Nephron progenitor cell (in vitro differentiated cells): ENCODE measurements at regions not wholly inside any gene's neighbourhood (a gene's known extent, or its start where the extent isn't known, plus 50 kb on each side); places are given as distances from the start of the nearest gene placed in this dataset.

Experiments
- DNase-seq: peaks from one replicate; pipeline ENCODE4 v3.0.0; 2021
- H3K27ac Mint-ChIP-seq: 2 replicates; pipeline ENCODE4 v1.8.0; 2021; ENCODE audit warnings: mild to moderate bottlenecking, moderate library complexity, mixed read lengths
- H3K27me3 Mint-ChIP-seq: 2 replicates; pipeline ENCODE4 v1.8.0; 2021; ENCODE audit warnings: mild to moderate bottlenecking, low read depth, mixed read lengths; ENCODE audit not compliant: poor library complexity
- H3K36me3 Mint-ChIP-seq: 2 replicates; pipeline ENCODE4 v1.8.0; 2021; ENCODE audit warnings: low read depth, mixed read lengths
- H3K4me1 Mint-ChIP-seq: 2 replicates; pipeline ENCODE4 v1.8.0; 2021; ENCODE audit warnings: mixed read lengths
- H3K4me3 Mint-ChIP-seq: 2 replicates; pipeline ENCODE4 v1.8.0; 2021; ENCODE audit warnings: mild to moderate bottlenecking, moderate library complexity, mixed read lengths
- H3K9me3 Mint-ChIP-seq: 2 replicates; pipeline ENCODE4 v1.8.0; 2021; ENCODE audit warnings: mild to moderate bottlenecking, moderate library complexity, mixed read lengths
- CTCF ChIP-seq: fragments of 200-600 bp; sonication (generic); IDR thresholded peaks from 2 replicates; pipeline ENCODE4 v1.5.0; 2021; ENCODE audit warnings: antibody characterized with exemption

- no peak for DNase-seq
- no peaks in the 10 kb centered on the region for H3K9me3 Mint-ChIP-seq
- no peaks in the 10 kb centered on the region for H3K36me3 Mint-ChIP-seq
- TF ChIP-seq CTCF, result no peak
- no peak overlapping the region for H3K27ac Mint-ChIP-seq
- H3K4me1 Mint-ChIP-seq, result peaks cover 21% of the 10 kb centered on the region
- H3K4me3 Mint-ChIP-seq, result no peak overlapping the region
- peaks cover 3% of the 10 kb centered on the region for H3K27me3 Mint-ChIP-seq
Observed at GRCh38 chr7:17721736-17722285, 218.5 kb downstream of the SNX13 start.

DNA sequence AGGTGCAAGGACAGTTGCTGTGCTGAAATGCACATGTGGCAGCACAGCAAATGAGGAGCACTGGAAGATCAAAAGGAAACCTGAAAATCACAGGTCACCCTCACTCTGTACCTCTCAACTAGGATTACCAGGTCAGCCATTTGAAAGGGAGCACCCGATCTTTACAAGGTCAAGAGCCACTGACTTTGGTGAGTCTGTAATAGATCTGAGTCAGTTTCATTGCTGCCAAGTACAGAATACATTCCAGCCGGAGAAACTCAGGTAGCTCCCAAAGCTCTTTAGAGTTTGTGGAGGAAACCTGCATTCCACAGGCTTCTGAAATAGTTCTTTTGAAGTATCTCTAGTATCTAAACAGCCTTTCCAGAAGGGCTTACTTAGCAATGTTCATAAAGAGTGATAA is 217.5 kb downstream of the SNX13 start:
- H3K36me3 Mint-ChIP-seq, result no peaks in the 10 kb centered on the region
- no peak overlapping the region for H3K4me3 Mint-ChIP-seq
- no peaks in the 10 kb centered on the region for H3K9me3 Mint-ChIP-seq
- H3K4me1 Mint-ChIP-seq, result peaks cover 16% of the 10 kb centered on the region
- H3K27me3 Mint-ChIP-seq, result peaks cover 4% of the 10 kb centered on the region
- DNase-seq, result no peak
- no peak overlapping the region for H3K27ac Mint-ChIP-seq
- no peak for TF ChIP-seq CTCF

GRCh38 chr7:17725821-17726220 is 214.5 kb downstream of the SNX13 start:
- H3K4me1 Mint-ChIP-seq, result peaks cover 13% of the 10 kb centered on the region
- no peak for TF ChIP-seq CTCF
- H3K4me3 Mint-ChIP-seq, result no peak overlapping the region
- peaks cover 4% of the 10 kb centered on the region for H3K27me3 Mint-ChIP-seq
- no peak overlapping the region for H3K27ac Mint-ChIP-seq
- H3K36me3 Mint-ChIP-seq, result no peaks in the 10 kb centered on the region
- no peak for DNase-seq
- no peaks in the 10 kb centered on the region for H3K9me3 Mint-ChIP-seq

GRCh38 chr7:17732083-17732482 is 208.2 kb downstream of the SNX13 start:
- no peak for DNase-seq
- Mint-ChIP-seq H3K27ac (no peak overlapping the region), H3K4me3 (no peak overlapping the region), H3K36me3 (no peaks in the 10 kb centered on the region), H3K27me3 (no peaks in the 10 kb centered on the region), H3K9me3 (peaks cover 29% of the 10 kb centered on the region), H3K4me1 (no peaks in the 10 kb centered on the region)
- TF ChIP-seq CTCF, result no peak
